Mammary epithelial cell (primary cell): ENCODE measurements at regions not wholly inside any gene's neighbourhood (a gene's known extent, or its start where the extent isn't known, plus 50 kb on each side); places are given as distances from the start of the nearest gene placed in this dataset.

Experiments
- CTCF ChIP-seq, 2 donors: IDR thresholded peaks in 1 of 2; conservative IDR thresholded peaks in 1 of 2; 2 replicates each; pipeline ENCODE4 v1.5.1; 2011 to 2012; ENCODE audit warnings: inconsistent platforms in 2 of 2, low read length in 2 of 2, mild to moderate bottlenecking in 2 of 2, control low read depth in 1 of 2, low read depth in 1 of 2; ENCODE audit not compliant: insufficient read depth in 1 of 2; ENCODE audit errors: extremely low read depth in 1 of 2
- EZH2 ChIP-seq: IDR thresholded peaks from 2 replicates; pipeline ENCODE4 v1.6.1; 2012; ENCODE audit warnings: low read length, inconsistent platforms, borderline replicate concordance

GRCh38 chr4:28435314-28435713 lies 1574.7 kb downstream of the STIM2 start:
- TF ChIP-seq EZH2, result no peak
- no peak for TF ChIP-seq CTCF (conservative IDR thresholded peaks at IDR 0.05 in 1 of 2, IDR thresholded peaks at IDR 0.05 in 1 of 2; ENCODE audit: extremely low read depth in 1 of 2, insufficient read depth in 1 of 2, low read depth in 1 of 2, low read length in 2 of 2)
